Stomach (tissue), 8 donors: ENCODE measurements at regions not wholly inside any gene's neighbourhood (a gene's known extent, or its start where the extent isn't known, plus 50 kb on each side); places are given as distances from the start of the nearest gene placed in this dataset.

Experiments
- DNase-seq, 2 donors: peaks; one replicate each; pipeline versions ENCODE4 v3.0.0 to v3.0.0-alpha.2; 2013 to 2019
- H3K27ac ChIP-seq, 5 donors: fragments of 200-600 bp in 4 of 5; sonication (generic) in 4 of 5; one replicate each; pipeline ENCODE4 v1.5.1; 2013 to 2019; ENCODE audit warnings: mild to moderate bottlenecking in 1 of 5, moderate library complexity in 1 of 5
- H3K27me3 ChIP-seq, 3 donors: fragments of 200-600 bp; sonication (generic); one replicate each; pipeline ENCODE4 v1.5.1; 2017 to 2019; ENCODE audit warnings: mixed run types in 1 of 3
- H3K36me3 ChIP-seq, 4 donors: fragments of 200-600 bp; sonication (generic); 1 replicate in 3 of 4; 2 replicates in 1 of 4; pipeline ENCODE4 v1.5.1; 2016 to 2019
- H3K4me1 ChIP-seq, 4 donors: fragments of 200-600 bp; sonication (generic); one replicate each; pipeline ENCODE4 v1.5.1; 2016 to 2019
- H3K4me3 ChIP-seq, 4 donors: fragments of 200-600 bp; sonication (generic) in 3 of 4; one replicate each; pipeline ENCODE4 v1.5.1; 2016 to 2019; ENCODE audit warnings: mild to moderate bottlenecking in 1 of 4
- H3K9me3 ChIP-seq, 4 donors: fragments of 200-600 bp; sonication (generic); one replicate each; pipeline ENCODE4 v1.5.1; 2016 to 2019
- CTCF ChIP-seq, 7 experiments: fragments of 450-650 bp in 4 of 7; fragments of 200-600 bp in 3 of 7; sonication (generic) in 3 of 7; IDR thresholded peaks; one replicate each; pipeline ENCODE4 v1.5.1; 2016 to 2019; ENCODE audit warnings: antibody characterized with exemption in 7 of 7, control low read depth in 2 of 7, mild to moderate bottlenecking in 1 of 7
- EP300 ChIP-seq: sonication (generic); formaldehyde crosslinking; IDR thresholded peaks from one replicate; pipeline ENCODE4 v1.6.1; 2017; ENCODE audit warnings: antibody characterized with exemption
- POLR2A ChIP-seq, 4 donors: fragments of 450-650 bp; IDR thresholded peaks; one replicate each; pipeline ENCODE4 v1.6.1; 2016; ENCODE audit warnings: antibody characterized with exemption in 4 of 4, control low read depth in 2 of 4, mild to moderate bottlenecking in 1 of 4, moderate library complexity in 1 of 4
- POLR2AphosphoS5 ChIP-seq, 3 donors: sonication (generic); formaldehyde crosslinking; IDR thresholded peaks; one replicate each; pipeline ENCODE4 v1.6.1; 2016; ENCODE audit warnings: antibody characterized with exemption in 3 of 3
- WGBS, 5 donors: extraction: QIAGEN DNeasy Blood & Tissue Kit in 3 of 5; methylation state at CpG; one replicate each; pipeline versions ENCODE4 v1.1.5 to v1.1.7; 2013 to 2018; 5-methylcytosine and 5-hydroxymethylcytosine counted together
- intact Hi-C: fragments of 100-400 bp; cut with DNase I; formaldehyde crosslinking; loops from one replicate; pipeline ENCODE4 v1.15.1; 2023; ENCODE audit warnings: low total_unique reads
- donor health status: healthy with polysubstance abuse.
- donor health status: Bipolar disorder and iron deficiency.
- donor health status: healthy.

GRCh38 chr18:28647961-28648360 lies 471.0 kb upstream of the CDH2 start:
- no peak overlapping the region for H3K27ac ChIP-seq
- H3K27me3 ChIP-seq: no peaks in the 10 kb centered on the region
- TF ChIP-seq POLR2A (IDR thresholded peaks at IDR 0.05): no peak
- no peak for TF ChIP-seq CTCF (IDR thresholded peaks at IDR 0.05)
- TF ChIP-seq EP300: no peak
- TF ChIP-seq POLR2AphosphoS5 (IDR thresholded peaks at IDR 0.05): no peak
- no peaks in the 10 kb centered on the region for H3K36me3 ChIP-seq
- H3K4me3 ChIP-seq: no peak overlapping the region
- WGBS, 5 donors: 81 to 86% (median 85%) methylated on average over 3 of the region's 3 CpGs
- no peak for DNase-seq
- H3K9me3 ChIP-seq: peaks cover 0 to 8% (median 0%) of the 10 kb centered on the region in 4 donors
- no peaks in the 10 kb centered on the region for H3K4me1 ChIP-seq
- intact Hi-C loops: no loop called here

GRCh38 chr18:28637897-28638296 lies 461.0 kb upstream of the CDH2 start:
- TF ChIP-seq EP300 (no peak), POLR2AphosphoS5 (IDR thresholded peaks at IDR 0.05) (no peak), POLR2A (IDR thresholded peaks at IDR 0.05) (no peak), CTCF (IDR thresholded peaks at IDR 0.05) (no peak)
- no peak overlapping the region for H3K27ac ChIP-seq
- H3K36me3 ChIP-seq: no peaks in the 10 kb centered on the region
- no peaks in the 10 kb centered on the region for H3K4me1 ChIP-seq
- no peaks in the 10 kb centered on the region for H3K27me3 ChIP-seq
- DNase-seq: no peak
- peaks cover 0 to 10% (median 0%) of the 10 kb centered on the region in 4 donors for H3K9me3 ChIP-seq
- WGBS, 5 donors: 62 to 84% (median 69%) methylated on average over 2 of the region's 2 CpGs
- H3K4me3 ChIP-seq: no peak overlapping the region
- intact Hi-C loops: no loop called here

GRCh38 chr18:28635530-28635929 lies 458.6 kb upstream of the CDH2 start:
- Histone ChIP-seq H3K4me1 (no peaks in the 10 kb centered on the region), H3K36me3 (no peaks in the 10 kb centered on the region), H3K27ac (no peak overlapping the region), H3K27me3 (no peaks in the 10 kb centered on the region), H3K9me3 (peaks cover 0 to 8% (median 0%) of the 10 kb centered on the region in 4 donors), H3K4me3 (no peak overlapping the region)
- intact Hi-C loops: no loop called here
- DNase-seq: no peak
- no peak for TF ChIP-seq POLR2AphosphoS5 (IDR thresholded peaks at IDR 0.05)
- TF ChIP-seq CTCF (IDR thresholded peaks at IDR 0.05): no peak
- TF ChIP-seq POLR2A (IDR thresholded peaks at IDR 0.05): no peak
- TF ChIP-seq EP300: no peak

GRCh38 chr18:28626756-28627155 lies 449.8 kb upstream of the CDH2 start:
- Histone ChIP-seq H3K27me3 (no peaks in the 10 kb centered on the region), H3K4me3 (no peak overlapping the region), H3K4me1 (no peaks in the 10 kb centered on the region), H3K9me3 (no peaks in the 10 kb centered on the region), H3K36me3 (no peaks in the 10 kb centered on the region), H3K27ac (no peak overlapping the region)
- intact Hi-C loops: no loop called here
- TF ChIP-seq CTCF (IDR thresholded peaks at IDR 0.05): no peak
- no peak for TF ChIP-seq POLR2AphosphoS5 (IDR thresholded peaks at IDR 0.05)
- TF ChIP-seq POLR2A (IDR thresholded peaks at IDR 0.05): no peak
- TF ChIP-seq EP300: no peak
- no peak for DNase-seq

GRCh38 chr18:28607991-28608390 lies 431.1 kb upstream of the CDH2 start:
- TF ChIP-seq POLR2A (IDR thresholded peaks at IDR 0.05) (no peak), POLR2AphosphoS5 (IDR thresholded peaks at IDR 0.05) (no peak)
- Histone ChIP-seq H3K27me3 (no peaks in the 10 kb centered on the region), H3K4me3 (no peak overlapping the region), H3K9me3 (no peaks in the 10 kb centered on the region), H3K36me3 (no peaks in the 10 kb centered on the region), H3K27ac (no peak overlapping the region), H3K4me1 (no peaks in the 10 kb centered on the region)
- WGBS, 5 donors: 0 to 61% (median 19%) methylated on average over 1 of the region's 1 CpG
- DNase-seq: no peak
- intact Hi-C loops: no loop called here
